Adrenal gland (tissue), 9 donors: ENCODE measurements at regions not wholly inside any gene's neighbourhood (a gene's known extent, or its start where the extent isn't known, plus 50 kb on each side); places are given as distances from the start of the nearest gene placed in this dataset.

Experiments
- DNase-seq, 7 donors: peaks; one replicate each; pipeline ENCODE4 v3.0.0-alpha.2; 2019 to 2020
- H3K27ac ChIP-seq, 5 donors: fragments of 200-600 bp; sonication (generic) in 4 of 5; 1 replicate in 3 of 5; 2 replicates in 2 of 5; pipeline versions ENCODE4 v1.5.1 to v1.8.0; 2016 to 2020; ENCODE audit warnings: mild to moderate bottlenecking in 1 of 5
- H3K27me3 ChIP-seq: fragments of 200-600 bp; 2 replicates; pipeline ENCODE4 v1.8.0; 2021
- H3K36me3 ChIP-seq, 2 donors: fragments of 200-600 bp; replicated peaks in 1 of 2; 1 replicate in 1 of 2; 2 replicates in 1 of 2; pipeline versions ENCODE4 v1.5.1 to v1.8.0; 2018 to 2022
- H3K4me1 ChIP-seq, 2 donors: fragments of 200-600 bp; replicated peaks in 1 of 2; 1 replicate in 1 of 2; 2 replicates in 1 of 2; pipeline versions ENCODE4 v1.5.1 to v1.8.0; 2018 to 2021
- H3K4me3 ChIP-seq, 4 donors: fragments of 200-600 bp; sonication (generic) in 3 of 4; one replicate each; pipeline ENCODE4 v1.5.1; 2016 to 2018
- H3K9me3 ChIP-seq, 3 donors: fragments of 200-600 bp; sonication (generic) in 1 of 3; replicated peaks in 1 of 3; 1 replicate in 2 of 3; 2 replicates in 1 of 3; pipeline versions ENCODE4 v1.5.1 to v1.8.0; 2016 to 2021
- CTCF ChIP-seq, 6 experiments: fragments of 450-650 bp in 4 of 6; fragments of 200-600 bp in 2 of 6; sonication (generic) in 1 of 6; IDR thresholded peaks; 1 replicate in 5 of 6; 2 replicates in 1 of 6; pipeline versions ENCODE4 v1.5.1 to v1.8.0; 2016 to 2021; ENCODE audit warnings: antibody characterized with exemption in 6 of 6, mild to moderate bottlenecking in 2 of 6, moderate library complexity in 1 of 6
- POLR2A ChIP-seq, 2 donors: fragments of 450-650 bp; IDR thresholded peaks; one replicate each; pipeline ENCODE4 v1.6.1; 2017; ENCODE audit warnings: antibody characterized with exemption in 2 of 2, mild to moderate bottlenecking in 2 of 2, moderate library complexity in 1 of 2
- WGBS, 4 donors: extraction: QIAGEN DNeasy Blood & Tissue Kit in 2 of 4; methylation state at CpG; one replicate each; pipeline versions ENCODE4 v1.1.5 to v1.1.7; 2013 to 2017; 5-methylcytosine and 5-hydroxymethylcytosine counted together
- intact Hi-C, 2 donors: fragments of 100-400 bp; cut with DNase I; formaldehyde crosslinking; loops; one replicate each; pipeline versions ENCODE4 v1.14.1 to v1.15.0; 2022 to 2023
- donor health status: healthy with polysubstance abuse.
- donor health status: Bipolar disorder and iron deficiency.
- donor health status: DM: yes; HTN: yes; CAD: no.
- donor health status: DM: no; HTN: no; CAD: no.
- donor health status: DM: no; HTN: no; CAD: no.

GRCh38 chr11:104738208-104738607 is 160.1 kb downstream of the CASP12 start:
- no peak overlapping the region for H3K4me3 ChIP-seq
- intact Hi-C loops, result no loop called here
- no peaks in the 10 kb centered on the region for H3K9me3 ChIP-seq
- 73 to 81% (median 77%) methylated on average over 4 of the region's 4 CpGs for WGBS, 4 donors
- H3K4me1 ChIP-seq, result no peaks in the 10 kb centered on the region
- H3K27me3 ChIP-seq, result no peaks in the 10 kb centered on the region
- H3K27ac ChIP-seq, result no peak overlapping the region
- no peak for DNase-seq
- TF ChIP-seq CTCF (IDR thresholded peaks at IDR 0.05), result no peak
- H3K36me3 ChIP-seq, result no peaks in the 10 kb centered on the region

DNA sequence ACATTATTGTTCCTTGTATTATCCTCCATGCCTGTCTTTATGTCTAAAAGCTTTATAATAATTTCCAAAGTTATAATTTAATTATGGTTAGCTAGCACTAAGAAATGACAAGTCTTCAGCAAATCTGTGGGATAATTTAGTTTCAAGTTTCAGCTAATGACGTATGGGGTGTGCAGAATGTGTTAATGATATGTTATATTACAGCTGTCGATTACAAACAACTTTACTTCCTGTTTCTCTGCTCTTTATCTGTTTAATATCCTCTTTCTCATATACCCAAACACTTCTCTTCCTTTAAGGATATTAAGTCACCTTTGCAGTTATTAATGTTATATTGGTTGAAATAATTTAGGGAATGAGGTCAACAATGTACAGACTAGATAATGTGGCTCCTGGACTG is 161.8 kb downstream of the CASP12 start:
- Histone ChIP-seq H3K36me3 (no peaks in the 10 kb centered on the region), H3K4me1 (no peaks in the 10 kb centered on the region), H3K4me3 (no peak overlapping the region), H3K9me3 (no peaks in the 10 kb centered on the region), H3K27me3 (no peaks in the 10 kb centered on the region), H3K27ac (no peak overlapping the region)
- no peak for TF ChIP-seq POLR2A (IDR thresholded peaks at IDR 0.05)
- no peak for TF ChIP-seq CTCF (IDR thresholded peaks at IDR 0.05)
- 54 to 59% (median 58%) methylated on average over 2 of the region's 2 CpGs for WGBS, 4 donors
- intact Hi-C loops, result no loop called here
- no peak for DNase-seq

GRCh38 chr11:104734998-104735397 is 163.3 kb downstream of the CASP12 start:
- TF ChIP-seq POLR2A (IDR thresholded peaks at IDR 0.05) (no peak), CTCF (IDR thresholded peaks at IDR 0.05) (no peak)
- no peak overlapping the region for H3K4me3 ChIP-seq
- no peak overlapping the region for H3K27ac ChIP-seq
- intact Hi-C loops, result no loop called here
- no peak for DNase-seq
- H3K27me3 ChIP-seq, result no peaks in the 10 kb centered on the region
- no peaks in the 10 kb centered on the region for H3K9me3 ChIP-seq
- no peaks in the 10 kb centered on the region for H3K36me3 ChIP-seq
- H3K4me1 ChIP-seq, result no peaks in the 10 kb centered on the region

DNA sequence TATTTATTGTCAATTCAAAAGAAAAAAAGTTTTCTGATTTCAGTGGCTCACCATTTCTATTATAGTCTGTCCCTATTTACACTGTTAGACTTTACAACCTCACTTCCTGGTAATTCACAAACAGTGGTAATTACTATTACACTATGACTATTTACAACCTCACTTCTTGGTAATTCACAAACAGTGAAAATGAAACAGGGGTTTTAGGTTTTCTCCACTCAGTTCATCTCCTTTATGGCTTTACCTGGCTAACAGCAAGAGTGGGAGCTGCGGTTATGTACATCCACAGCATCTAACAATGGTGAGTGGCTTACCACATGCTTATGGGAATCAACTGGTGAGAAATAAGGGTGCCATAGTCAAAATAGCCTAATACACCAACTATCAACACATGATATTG is 166.4 kb downstream of the CASP12 start:
- Histone ChIP-seq H3K9me3 (no peaks in the 10 kb centered on the region), H3K27ac (no peak overlapping the region), H3K4me3 (no peak overlapping the region), H3K36me3 (no peaks in the 10 kb centered on the region), H3K27me3 (no peaks in the 10 kb centered on the region), H3K4me1 (no peaks in the 10 kb centered on the region)
- intact Hi-C loops, result no loop called here
- DNase-seq, result no peak
- 80 to 92% (median 90%) methylated on average over 1 of the region's 1 CpG for WGBS, 4 donors
- TF ChIP-seq CTCF (IDR thresholded peaks at IDR 0.05), result no peak
